SH-SY5Y (cell line): ENCODE measurements at regions not wholly inside any gene's neighbourhood (a gene's known extent, or its start where the extent isn't known, plus 50 kb on each side); places are given as distances from the start of the nearest gene placed in this dataset.

Experiments
- GATA2 ChIP-seq: IDR thresholded peaks from 2 replicates; pipeline ENCODE4 v1.6.1; 2011; ENCODE audit warnings: mild to moderate bottlenecking, low read depth, low read length
- GATA3 ChIP-seq: IDR thresholded peaks from 2 replicates; pipeline ENCODE4 v1.6.1; 2011; ENCODE audit warnings: low read depth, mild to moderate bottlenecking, low read length, moderate library complexity

DNA sequence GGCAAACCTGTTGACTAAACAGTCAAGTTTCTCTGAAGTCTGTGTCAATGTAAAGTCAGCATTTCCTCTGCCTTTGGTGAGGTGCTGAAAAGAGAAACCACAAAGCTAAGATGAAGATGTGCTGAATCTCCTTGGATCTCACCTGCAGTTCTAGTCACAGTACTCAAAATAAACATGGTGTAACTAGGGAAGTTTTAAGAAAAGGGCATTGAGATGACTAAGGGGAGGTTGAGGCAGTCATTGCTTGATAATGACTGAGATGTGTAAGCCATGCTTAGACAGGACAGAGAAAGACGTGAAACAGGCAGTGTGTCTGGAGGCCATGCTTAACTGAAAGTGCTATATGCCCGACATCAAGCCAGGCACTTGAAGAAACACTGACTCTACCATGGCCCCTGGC is 1010.0 kb upstream of the CELF4 start:
- TF ChIP-seq GATA2 (no peak), GATA3 (no peak)
